ENCODE measurements at regions not wholly inside any gene's neighbourhood (a gene's known extent, or its start where the extent isn't known, plus 50 kb on each side); places are given as distances from the start of the nearest gene placed in this dataset.
"Not testable (repeated sequence)": the region's sequence is repeated elsewhere in the genome, so short reads cannot be mapped to it uniquely, and the experiment has no call there.

GRCh38 chr6:100322886-100323285 lies 141.8 kb downstream of the SIM1 start:
- DNase-seq (ENCODE audit: low read depth): no peak

- no peak for DNase-seq (ENCODE audit: low read depth)
Measured at GRCh38 chr6:100320686-100321085, 144.0 kb downstream of the SIM1 start.

- DNase-seq (ENCODE audit: low read depth): no peak
Measured at GRCh38 chr6:100317031-100317430, 147.7 kb downstream of the SIM1 start.

DNA sequence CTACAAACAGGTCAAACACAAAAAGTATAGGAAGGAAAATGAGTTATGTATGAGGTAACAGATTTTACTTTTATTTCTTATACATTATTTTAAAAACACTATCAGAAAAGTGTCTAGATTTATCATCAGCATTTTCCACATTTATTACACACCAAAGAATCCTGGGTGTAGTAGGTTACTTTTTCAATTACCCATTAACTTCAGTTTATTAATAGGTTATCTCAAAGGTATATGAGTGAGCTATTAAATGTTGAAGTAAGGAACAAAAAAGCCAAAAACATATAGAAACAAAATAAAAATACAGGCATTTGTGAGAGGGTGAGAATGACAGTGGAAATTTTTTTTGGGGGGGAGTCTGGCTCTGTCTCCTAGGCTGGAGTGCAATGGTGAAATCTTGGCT lies 150.5 kb downstream of the SIM1 start:
- DNase-seq (ENCODE audit: low read depth): no peak

DNA sequence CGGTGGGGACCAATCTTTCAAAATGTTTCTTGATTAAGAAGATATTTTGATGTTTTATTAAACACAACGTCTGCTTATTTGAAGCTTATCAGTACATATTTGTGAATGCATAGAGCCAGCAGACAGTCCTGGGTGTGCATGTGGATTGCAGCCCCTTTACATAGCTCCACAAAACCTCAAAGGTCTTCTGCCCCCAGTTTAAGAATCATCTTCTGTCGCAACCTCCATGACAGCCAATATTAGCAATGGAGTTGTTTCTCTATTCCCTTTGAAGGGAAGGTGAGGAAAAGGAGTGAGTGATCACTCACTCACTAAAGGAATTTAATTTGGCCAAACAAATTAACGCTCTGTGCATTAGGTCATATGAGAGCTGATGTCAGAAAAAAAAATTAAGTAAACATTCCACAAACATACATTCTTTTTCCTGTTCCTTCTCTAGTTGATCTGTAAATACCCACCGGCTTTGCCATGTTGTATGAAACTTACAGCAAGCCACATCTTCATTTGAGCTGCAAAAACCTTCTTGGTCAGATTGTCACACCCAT lies 152.9 kb downstream of the SIM1 start:
- no peak for DNase-seq (ENCODE audit: low read depth)

- DNase-seq (ENCODE audit: low read depth): no peak
Measured at GRCh38 chr6:100309174-100309573, 155.5 kb downstream of the SIM1 start.

DNA sequence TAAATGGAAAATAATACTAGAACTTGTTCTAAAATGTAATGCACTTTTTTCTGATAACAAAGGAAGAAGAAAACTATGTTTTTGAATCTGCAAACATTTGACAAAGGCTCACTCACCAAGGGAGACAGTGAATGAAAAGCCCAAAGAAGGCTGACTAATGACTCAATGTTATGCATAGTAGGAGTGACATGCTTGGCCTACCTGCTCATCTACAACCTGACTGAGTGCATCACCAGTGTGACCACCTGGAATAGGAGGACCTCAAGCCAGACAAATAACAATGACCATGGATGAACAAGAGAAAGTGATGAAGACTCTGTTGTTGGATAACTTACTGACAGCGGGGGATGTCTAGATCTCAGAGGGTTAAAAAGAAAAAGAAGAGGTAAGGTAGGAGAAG lies 157.2 kb downstream of the SIM1 start:
- DNase-seq (ENCODE audit: low read depth): no peak

DNA sequence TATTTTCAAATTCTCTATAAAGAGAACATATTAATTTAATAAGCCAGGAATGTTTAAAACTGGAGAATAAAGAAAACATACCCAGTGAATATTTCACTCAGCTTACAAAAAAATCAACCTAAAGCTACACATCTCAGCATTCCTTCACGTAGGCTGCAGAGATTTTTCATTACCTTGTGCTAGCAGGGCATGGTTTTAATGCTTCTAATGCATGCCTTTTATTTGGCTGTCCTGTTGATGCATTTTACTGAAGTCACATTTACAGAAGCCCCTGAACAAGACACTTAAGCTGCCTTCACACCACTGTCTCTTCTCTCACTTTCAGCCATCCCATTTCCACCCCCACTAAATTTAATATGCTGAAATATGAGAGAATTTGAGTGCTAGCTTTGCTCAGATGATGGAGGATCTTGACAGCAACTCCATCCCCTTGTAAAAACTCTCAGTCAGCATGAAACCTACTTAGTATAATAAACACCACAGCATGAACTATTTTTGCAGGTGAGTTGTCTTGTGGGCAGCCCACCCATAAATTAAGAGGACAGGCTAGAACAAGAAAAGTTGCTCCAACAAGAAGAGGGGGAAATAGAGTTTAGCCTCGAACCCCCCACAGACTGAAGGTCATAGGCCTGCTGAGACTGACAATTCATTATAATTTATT lies 159.4 kb downstream of the SIM1 start:
- DNase-seq (ENCODE audit: low read depth): no peak

DNA sequence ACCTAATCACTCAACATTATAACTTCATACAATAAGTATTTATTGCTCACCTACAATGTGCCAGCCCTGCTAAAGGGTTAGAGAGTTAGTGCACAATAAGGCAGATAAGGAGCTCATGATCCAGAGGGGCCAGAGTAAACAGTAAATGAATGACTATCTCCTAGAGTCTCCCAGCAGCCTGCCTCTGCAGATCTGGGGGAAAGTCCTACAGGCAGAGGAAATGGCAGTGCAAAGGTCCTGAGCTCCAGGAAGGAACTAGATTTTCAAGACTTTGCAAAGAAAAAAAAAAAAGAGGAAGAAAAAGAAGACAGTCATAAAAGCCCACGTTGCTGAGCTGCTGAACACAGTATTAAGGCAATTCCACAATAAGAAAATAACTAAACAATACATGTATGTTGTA lies 160.1 kb downstream of the SIM1 start:
- DNase-seq (ENCODE audit: low read depth): no peak

DNA sequence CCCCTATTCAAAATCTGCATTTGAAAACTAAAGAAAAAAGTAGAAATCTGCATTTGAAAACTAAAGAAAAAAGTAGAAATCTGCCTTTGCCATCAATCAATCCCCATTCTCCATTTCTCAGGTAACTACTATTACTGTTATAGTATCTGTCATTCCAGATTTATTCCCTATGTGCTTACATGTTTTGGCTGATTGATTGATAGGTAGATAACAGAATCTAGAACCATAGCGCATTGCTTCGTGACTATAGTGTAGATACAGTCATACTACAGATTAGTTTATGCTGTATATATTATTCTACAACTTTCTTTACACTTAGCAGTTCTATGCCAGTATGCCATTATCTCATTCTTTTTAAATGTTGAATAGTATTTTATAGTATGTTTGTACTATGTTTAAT lies 163.0 kb downstream of the SIM1 start:
- DNase-seq (ENCODE audit: low read depth): no peak

DNA sequence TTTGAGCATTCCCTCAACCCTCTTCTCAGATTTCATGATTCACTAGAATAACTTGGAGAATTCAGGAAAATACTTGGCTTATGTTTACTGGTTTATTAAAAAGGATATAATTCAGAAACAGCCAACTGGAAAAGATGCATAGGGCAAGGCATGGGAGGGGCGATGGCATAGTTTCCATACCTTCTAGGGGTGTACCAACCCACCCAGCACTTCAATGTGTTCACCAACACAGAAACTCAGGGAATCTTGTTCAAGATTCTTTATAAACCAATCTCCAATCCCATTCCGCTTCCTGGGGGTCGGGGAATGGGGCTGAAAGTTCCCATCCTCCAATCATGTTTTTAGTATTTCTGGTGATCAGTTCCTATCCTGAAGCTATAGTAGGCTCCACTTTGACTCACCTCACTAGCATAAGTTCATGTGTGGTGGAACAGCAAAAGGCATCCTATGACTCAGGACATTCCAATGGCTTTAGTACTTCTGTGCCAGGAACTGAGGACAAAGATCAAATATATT lies 164.4 kb downstream of the SIM1 start:
- no peak for DNase-seq (ENCODE audit: low read depth)

- no peak for DNase-seq (ENCODE audit: low read depth)
Measured at GRCh38 chr6:100296810-100297544, 167.7 kb downstream of the SIM1 start.

DNA sequence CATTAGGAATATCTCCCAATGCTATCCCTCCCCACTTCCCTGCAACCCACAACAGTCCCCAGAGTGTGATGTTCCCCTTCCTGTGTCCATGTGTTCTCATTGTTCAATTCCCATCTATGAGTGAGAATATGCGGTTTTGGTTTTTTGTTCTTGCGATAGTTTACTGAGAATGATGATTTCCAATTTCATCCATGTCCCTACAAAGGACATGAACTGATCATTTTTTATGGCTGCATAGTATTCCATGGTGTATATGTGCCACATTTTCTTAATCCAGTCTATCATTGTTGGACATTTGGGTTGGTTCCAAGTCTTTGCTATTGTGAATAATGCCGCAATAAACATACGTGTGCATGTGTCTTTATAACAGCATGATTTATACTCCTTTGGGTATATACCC lies 169.5 kb downstream of the SIM1 start:
- DNase-seq (ENCODE audit: low read depth): not testable (repeated sequence)

GRCh38 chr6:100289285-100289684 lies 175.4 kb downstream of the SIM1 start:
- DNase-seq (ENCODE audit: low read depth): no peak

DNA sequence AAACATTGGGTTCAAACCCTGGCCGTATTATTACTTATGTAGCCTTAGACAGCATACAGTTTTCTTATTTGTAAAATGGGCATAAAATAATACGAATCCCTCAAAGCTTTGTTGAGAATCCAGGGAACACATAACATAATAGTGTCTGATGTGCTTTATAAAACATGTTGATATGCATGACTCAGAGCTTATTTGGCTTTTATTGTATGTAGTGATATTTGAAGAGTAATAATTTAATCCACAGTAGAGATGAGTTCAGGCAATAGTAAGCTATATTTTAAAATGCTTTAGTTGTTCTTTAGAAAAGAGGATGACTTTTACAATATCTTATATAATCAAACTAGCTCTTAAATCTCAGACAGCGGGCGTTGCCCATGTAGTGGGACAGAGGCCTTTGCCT lies 176.4 kb downstream of the SIM1 start:
- DNase-seq (ENCODE audit: low read depth): no peak

DNA sequence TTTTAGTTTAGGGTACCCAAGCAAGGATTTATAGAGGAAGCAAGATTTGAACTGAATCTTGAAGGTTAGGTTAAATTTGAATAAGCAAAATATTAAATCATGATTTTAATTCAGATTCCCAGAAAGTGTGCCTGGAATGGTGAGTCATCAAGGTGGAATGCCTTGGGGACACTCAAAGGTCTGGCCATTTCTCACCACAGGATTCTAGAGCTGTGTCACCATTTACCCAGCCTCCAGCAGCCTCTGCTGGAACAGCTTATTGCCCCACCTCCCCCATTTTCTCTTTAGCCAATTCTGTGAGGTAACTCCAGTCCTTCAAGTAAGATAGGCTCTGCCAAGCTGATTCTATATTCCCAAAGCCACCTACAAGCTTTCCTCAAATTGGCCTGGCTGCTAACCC lies 181.4 kb downstream of the SIM1 start:
- no peak for DNase-seq (ENCODE audit: low read depth)

DNA sequence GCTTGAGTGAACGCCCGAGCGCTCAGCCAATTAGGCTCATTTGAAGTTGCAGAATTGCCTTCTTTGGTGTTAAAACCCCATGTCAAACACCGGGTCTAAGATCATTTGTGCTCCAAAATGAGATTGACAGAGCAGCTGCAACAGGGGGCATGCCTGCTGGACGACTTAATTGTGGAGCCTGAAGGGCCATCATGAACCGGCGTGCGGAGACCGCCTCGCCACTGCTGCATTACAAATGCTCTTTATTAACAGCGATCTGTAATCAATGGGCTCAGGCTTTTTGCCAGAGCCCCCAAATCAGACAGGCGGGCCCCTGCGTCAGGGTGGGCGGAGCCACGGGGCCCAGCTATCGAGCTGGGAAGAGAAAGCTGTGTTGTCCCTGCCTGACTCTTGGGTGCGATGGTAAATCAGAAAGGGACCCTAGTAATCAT lies 183.2 kb downstream of the SIM1 start:
- no peak for DNase-seq (ENCODE audit: low read depth)

DNA sequence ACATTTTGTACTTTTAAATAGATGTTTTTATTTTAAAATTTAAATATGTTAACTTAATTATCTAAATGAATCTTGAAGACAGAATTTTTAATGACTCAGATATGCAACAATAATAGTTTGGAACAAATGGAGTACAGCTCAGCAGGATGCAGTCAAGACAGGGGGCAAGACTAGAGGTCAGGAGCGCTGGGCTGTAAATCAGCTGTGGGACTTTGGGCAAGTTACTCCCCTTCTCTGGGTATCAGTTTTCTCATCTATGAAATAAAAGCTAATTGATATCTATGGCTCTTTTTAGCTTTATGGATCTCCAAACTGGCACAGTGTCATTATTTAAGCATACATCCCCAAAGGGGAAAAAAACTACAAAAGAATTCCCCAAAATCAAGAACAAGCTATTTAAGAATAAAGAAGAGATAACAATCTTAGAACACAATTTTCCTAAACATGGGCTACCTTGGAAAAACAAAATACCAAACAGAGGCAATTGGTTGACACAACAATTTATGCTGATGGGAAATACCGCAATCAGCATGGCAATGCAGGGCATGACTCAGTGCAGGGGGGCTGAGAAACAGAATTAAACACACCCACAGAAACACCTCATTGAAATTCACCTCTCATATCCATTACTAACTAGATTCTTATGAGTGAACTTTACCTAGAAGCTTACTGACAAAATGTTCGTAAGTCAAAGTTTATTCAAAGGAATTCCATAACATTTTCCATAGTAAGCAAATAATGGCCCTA lies 188.2 kb downstream of the SIM1 start:
- DNase-seq (ENCODE audit: low read depth): no peak

GRCh38 chr6:100274147-100274546 lies 190.6 kb downstream of the SIM1 start:
- DNase-seq (ENCODE audit: low read depth): no peak

DNA sequence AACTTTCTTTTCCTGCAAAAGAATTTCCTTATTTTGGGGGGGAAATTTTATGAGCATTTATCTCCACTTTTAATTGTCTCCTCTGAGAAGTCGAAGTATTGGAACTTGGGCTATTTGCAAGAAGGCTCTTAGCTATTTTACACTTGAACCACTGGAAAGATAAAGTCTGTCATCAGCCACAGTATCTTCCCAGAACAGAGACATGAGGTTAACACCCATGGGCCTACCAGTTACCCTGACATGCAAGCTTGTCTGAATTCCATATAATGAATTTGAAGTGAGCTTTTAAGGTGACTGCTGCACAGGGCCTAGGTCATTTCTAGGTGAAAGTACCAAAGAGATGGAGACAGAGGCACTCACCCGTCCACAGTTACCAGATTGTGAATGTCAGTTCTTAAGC lies 193.1 kb downstream of the SIM1 start:
- no peak for DNase-seq (ENCODE audit: low read depth)

DNA sequence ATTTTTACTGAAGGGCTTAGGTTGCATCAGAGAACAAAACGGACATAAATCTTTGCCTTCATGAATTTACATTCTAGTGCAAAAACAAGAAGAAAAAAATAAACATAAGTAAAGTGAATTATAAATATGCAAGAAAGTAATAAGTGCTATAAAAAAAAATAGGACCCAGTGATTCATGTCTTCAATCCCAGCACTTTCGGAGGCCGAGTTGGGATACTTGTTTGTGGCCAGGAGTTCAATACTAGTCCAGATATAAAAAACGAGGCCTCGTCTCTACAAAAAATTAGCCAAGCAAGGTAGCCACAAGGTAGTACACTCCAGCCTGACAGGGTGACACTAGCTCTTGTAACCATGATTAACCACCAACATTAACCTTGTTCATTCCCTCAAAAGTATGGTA lies 193.5 kb downstream of the SIM1 start:
- no peak for DNase-seq (ENCODE audit: low read depth)

- no peak for DNase-seq (ENCODE audit: low read depth)
Measured at GRCh38 chr6:100269189-100269588, 195.5 kb downstream of the SIM1 start.

GRCh38 chr6:100268326-100268725 lies 196.4 kb downstream of the SIM1 start:
- DNase-seq (ENCODE audit: low read depth): no peak

Measured in stimulated activated CD8-positive, alpha-beta memory T cell treated with anti-CD3 and anti-CD28 coated beads, Interleukin-12 subunit alpha, Interleukin-12 subunit beta, amount 100 ng/mL, for 4 hours (primary cell).